Naive thymus-derived CD4-positive, alpha-beta T cell (primary cell): ENCODE measurements at regions not wholly inside any gene's neighbourhood (a gene's known extent, or its start where the extent isn't known, plus 50 kb on each side); places are given as distances from the start of the nearest gene placed in this dataset.

ENCODE experiments used
- ATAC-seq: fragments of 150-1000 bp; cut with Tn5 transposase; 2 replicates; pipeline ENCODE4 v1.10.0; 2021; ENCODE audit warnings: mild to moderate bottlenecking, moderate library complexity
- CTCF ChIA-PET: fragments of 350-600 bp; sonication (Branson Sonifier 250); formaldehyde crosslinking; loops from one replicate; lab custom pipeline; 2021; ENCODE audit warnings: antibody characterized with exemption; lab: Charles Lee
- POLR2A ChIA-PET: fragments of 350-600 bp; sonication (Branson Sonifier 250); formaldehyde crosslinking; loops from one replicate; lab custom pipeline; 2021; ENCODE audit warnings: antibody characterized with exemption, inconsistent platforms; lab: Charles Lee
- DNase-seq, 9 donors: peaks; one replicate each; pipeline versions ENCODE4 v3.0.0 to v3.0.0-alpha.2; 2020 to 2022; ENCODE audit warnings: mixed read lengths in 1 of 9
- H3K27ac ChIP-seq: one replicate; pipeline ENCODE4 v1.7.0; 2013; ENCODE audit warnings: mild to moderate bottlenecking, low read depth, low read length, moderate library complexity
- H3K27me3 ChIP-seq, 2 donors: one replicate each; pipeline ENCODE4 v1.7.0; 2013; ENCODE audit warnings: low read length in 2 of 2, mild to moderate bottlenecking in 2 of 2, moderate library complexity in 2 of 2; ENCODE audit not compliant: control insufficient read depth in 2 of 2, insufficient read depth in 2 of 2
- H3K36me3 ChIP-seq, 3 experiments: 1 replicate in 2 of 3; 2 replicates in 1 of 3; pipeline ENCODE4 v1.7.0; 2013; ENCODE audit warnings: low read length in 3 of 3, mild to moderate bottlenecking in 3 of 3, moderate library complexity in 1 of 3; ENCODE audit not compliant: insufficient read depth in 3 of 3, control insufficient read depth in 2 of 3
- H3K4me1 ChIP-seq, 2 donors: one replicate each; pipeline ENCODE4 v1.7.0; 2013; ENCODE audit warnings: low read length in 2 of 2, mild to moderate bottlenecking in 2 of 2, moderate library complexity in 1 of 2; ENCODE audit not compliant: control insufficient read depth in 2 of 2, insufficient read depth in 2 of 2
- H3K4me3 ChIP-seq: 2 replicates; pipeline ENCODE4 v1.7.0; 2013; ENCODE audit warnings: mild to moderate bottlenecking, low read length
- H3K9me3 ChIP-seq, 3 experiments: 1 replicate in 2 of 3; 2 replicates in 1 of 3; pipeline ENCODE4 v1.7.0; 2013; ENCODE audit warnings: low read length in 3 of 3; ENCODE audit not compliant: control insufficient read depth in 2 of 3
- H3K27ac Mint-ChIP-seq, 9 donors: one replicate each; pipeline ENCODE4 v1.8.0; 2020 to 2022; ENCODE audit warnings: mixed read lengths in 9 of 9, mild to moderate bottlenecking in 8 of 9, moderate library complexity in 5 of 9, inconsistent platforms in 2 of 9
- H3K27me3 Mint-ChIP-seq, 5 donors: one replicate each; pipeline ENCODE4 v1.8.0; 2021 to 2022; ENCODE audit warnings: mixed read lengths in 5 of 5, mild to moderate bottlenecking in 1 of 5
- H3K36me3 Mint-ChIP-seq, 5 donors: one replicate each; pipeline ENCODE4 v1.8.0; 2020 to 2022; ENCODE audit warnings: mixed read lengths in 5 of 5, mild to moderate bottlenecking in 3 of 5, inconsistent platforms in 1 of 5
- H3K4me1 Mint-ChIP-seq, 7 donors: one replicate each; pipeline ENCODE4 v1.8.0; 2020 to 2022; ENCODE audit warnings: mixed read lengths in 7 of 7, mild to moderate bottlenecking in 3 of 7, inconsistent platforms in 1 of 7
- H3K4me3 Mint-ChIP-seq, 10 donors: one replicate each; pipeline ENCODE4 v1.8.0; 2020 to 2022; ENCODE audit warnings: mild to moderate bottlenecking in 10 of 10, mixed read lengths in 10 of 10, moderate library complexity in 6 of 10, inconsistent platforms in 2 of 10
- H3K9me3 Mint-ChIP-seq, 11 donors: one replicate each; pipeline ENCODE4 v1.8.0; 2020 to 2022; ENCODE audit warnings: mixed read lengths in 11 of 11, mild to moderate bottlenecking in 4 of 11, inconsistent platforms in 1 of 11, moderate library complexity in 1 of 11
- intact Hi-C, 2 donors: fragments of 100-400 bp; cut with micrococcal nuclease; formaldehyde crosslinking; loops; one replicate each; pipeline ENCODE4 v1.15.1; 2023

- Histone ChIP-seq H3K27me3 (no peaks in the 10 kb centered on the region), H3K4me3 (no peak overlapping the region), H3K4me1 (no peaks in the 10 kb centered on the region), H3K36me3 (no peaks in the 10 kb centered on the region), H3K9me3 (no peaks in the 10 kb centered on the region), H3K27ac (no peak overlapping the region)
- ATAC-seq (no peak), DNase-seq (no peak)
- ChIA-PET POLR2A (no interaction called here), CTCF (no interaction called here)
- H3K9me3 Mint-ChIP-seq, result peaks cover 0 to 28% (median 5%) of the 10 kb centered on the region in 11 donors
- intact Hi-C loops, result no loop called here
- no peak overlapping the region for H3K27ac Mint-ChIP-seq
- H3K36me3 Mint-ChIP-seq, result peaks cover 0 to 4% (median 0%) of the 10 kb centered on the region in 5 donors
- no peaks in the 10 kb centered on the region for H3K4me1 Mint-ChIP-seq
- H3K4me3 Mint-ChIP-seq, result no peak overlapping the region
- H3K27me3 Mint-ChIP-seq, result no peaks in the 10 kb centered on the region
Measured at GRCh38 chr13:54183166-54183565, 1154.6 kb downstream of the OLFM4 start.

DNA sequence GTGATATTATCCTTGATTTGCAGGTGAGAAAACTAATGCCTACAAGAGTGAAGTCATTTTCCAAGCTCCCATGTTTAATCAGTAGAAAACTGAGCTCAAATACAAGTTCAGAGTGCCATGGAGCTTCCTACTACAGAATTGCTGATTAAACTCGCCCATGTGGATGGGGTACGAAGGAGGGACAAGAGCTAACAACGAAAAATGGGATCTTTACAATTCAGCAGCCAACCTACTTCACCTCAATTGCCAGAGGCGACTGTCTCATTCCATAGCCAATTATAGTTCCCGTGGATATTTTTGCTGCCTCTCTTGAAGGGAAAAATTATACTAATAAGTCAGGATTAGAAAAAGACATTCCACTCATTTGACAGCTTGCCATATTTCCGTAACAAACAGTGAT, 1155.1 kb downstream of the OLFM4 start:
- H3K27ac Mint-ChIP-seq, result no peak overlapping the region
- no peaks in the 10 kb centered on the region for H3K27me3 ChIP-seq
- ChIA-PET CTCF (no interaction called here), POLR2A (no interaction called here)
- no peak overlapping the region for H3K4me3 ChIP-seq
- H3K36me3 Mint-ChIP-seq, result peaks cover 0 to 4% (median 0%) of the 10 kb centered on the region in 5 donors
- no peaks in the 10 kb centered on the region for H3K36me3 ChIP-seq
- no peak overlapping the region for H3K4me3 Mint-ChIP-seq
- no peak overlapping the region for H3K27ac ChIP-seq
- no peaks in the 10 kb centered on the region for H3K4me1 ChIP-seq
- DNase-seq, result no peak
- H3K4me1 Mint-ChIP-seq, result no peaks in the 10 kb centered on the region
- ATAC-seq, result no peak
- no peaks in the 10 kb centered on the region for H3K27me3 Mint-ChIP-seq
- H3K9me3 ChIP-seq, result no peaks in the 10 kb centered on the region
- H3K9me3 Mint-ChIP-seq, result peaks cover 0 to 28% (median 3%) of the 10 kb centered on the region in 11 donors
- intact Hi-C loops, result no loop called here

DNA sequence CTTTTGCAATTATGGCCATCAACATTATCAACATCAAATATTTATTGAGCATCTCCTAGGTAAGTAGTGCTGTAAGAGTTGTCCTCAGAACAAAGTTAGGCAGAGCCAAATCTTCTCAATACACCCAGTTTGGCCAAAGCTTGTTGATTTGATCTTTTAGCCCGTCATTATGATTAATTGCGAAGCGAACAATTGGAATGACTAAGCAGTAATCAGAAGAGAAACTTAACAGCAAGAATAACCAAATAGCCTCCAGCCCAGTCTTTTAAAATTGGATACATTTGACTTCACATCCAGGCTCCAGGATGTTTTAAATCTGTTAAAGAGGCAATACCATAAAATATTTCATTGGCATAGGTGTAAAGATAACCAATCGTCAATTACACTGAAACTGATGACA, 1156.0 kb downstream of the OLFM4 start:
- POLR2A ChIA-PET, result no interaction called here

GRCh38 chr13:54185101-54185500, 1156.5 kb downstream of the OLFM4 start:
- H3K36me3 ChIP-seq, result no peaks in the 10 kb centered on the region
- ChIA-PET POLR2A (no interaction called here), CTCF (no interaction called here)
- H3K9me3 ChIP-seq, result no peaks in the 10 kb centered on the region
- Mint-ChIP-seq H3K9me3 (peaks cover 2 to 27% (median 8%) of the 10 kb centered on the region in 11 donors), H3K36me3 (peaks cover 0 to 3% (median 0%) of the 10 kb centered on the region in 5 donors), H3K4me3 (no peak overlapping the region), H3K27me3 (no peaks in the 10 kb centered on the region), H3K4me1 (no peaks in the 10 kb centered on the region), H3K27ac (no peak overlapping the region)
- no peak overlapping the region for H3K4me3 ChIP-seq
- intact Hi-C loops, result no loop called here
- no peaks in the 10 kb centered on the region for H3K27me3 ChIP-seq
- no peak overlapping the region for H3K27ac ChIP-seq
- no peaks in the 10 kb centered on the region for H3K4me1 ChIP-seq
- DNase-seq (no peak), ATAC-seq (no peak)

More for the DNA sequence above, 1156.0 kb downstream of the OLFM4 start:
- Mint-ChIP-seq H3K9me3 (peaks cover 2 to 27% (median 6%) of the 10 kb centered on the region in 11 donors), H3K27me3 (no peaks in the 10 kb centered on the region), H3K27ac (no peak overlapping the region), H3K4me3 (no peak overlapping the region), H3K36me3 (peaks cover 0 to 4% (median 0%) of the 10 kb centered on the region in 5 donors), H3K4me1 (no peaks in the 10 kb centered on the region)
- no peaks in the 10 kb centered on the region for H3K36me3 ChIP-seq
- no peaks in the 10 kb centered on the region for H3K27me3 ChIP-seq
- no peaks in the 10 kb centered on the region for H3K9me3 ChIP-seq
- no peak for ATAC-seq
- H3K27ac ChIP-seq, result no peak overlapping the region
- CTCF ChIA-PET, result no interaction called here
- H3K4me1 ChIP-seq, result no peaks in the 10 kb centered on the region
- H3K4me3 ChIP-seq, result no peak overlapping the region
- DNase-seq, result no peak
- intact Hi-C loops, result no loop called here

DNA sequence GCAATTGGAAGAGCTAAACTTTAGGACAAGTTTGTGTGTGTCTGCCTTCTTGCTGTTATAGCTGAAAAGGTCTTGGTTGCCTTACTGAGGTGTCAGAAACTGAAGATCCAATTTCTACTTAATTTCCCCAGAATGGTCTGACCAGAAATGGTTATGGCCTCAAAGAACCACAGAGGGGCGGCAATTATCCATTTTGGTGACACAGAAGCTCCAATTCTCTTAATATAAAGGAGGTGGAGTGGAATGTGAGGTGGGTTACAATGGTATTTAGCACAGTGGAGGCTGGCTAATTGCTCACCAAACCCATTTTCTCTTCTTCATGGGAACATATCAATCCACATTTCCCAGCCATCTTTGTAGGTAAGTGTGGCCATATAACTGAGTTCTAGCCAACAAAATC, 1157.2 kb downstream of the OLFM4 start:
- ChIA-PET POLR2A (no interaction called here), CTCF (no interaction called here)
- Histone ChIP-seq H3K4me3 (no peak overlapping the region), H3K9me3 (no peaks in the 10 kb centered on the region), H3K27me3 (no peaks in the 10 kb centered on the region), H3K4me1 (no peaks in the 10 kb centered on the region), H3K36me3 (no peaks in the 10 kb centered on the region), H3K27ac (no peak overlapping the region)
- DNase-seq (no peak), ATAC-seq (no peak)
- H3K27me3 Mint-ChIP-seq, result no peaks in the 10 kb centered on the region
- no peak overlapping the region for H3K4me3 Mint-ChIP-seq
- no peak overlapping the region for H3K27ac Mint-ChIP-seq
- peaks cover 2 to 25% (median 7%) of the 10 kb centered on the region in 11 donors for H3K9me3 Mint-ChIP-seq
- no peaks in the 10 kb centered on the region for H3K4me1 Mint-ChIP-seq
- intact Hi-C loops, result no loop called here
- no peaks in the 10 kb centered on the region for H3K36me3 Mint-ChIP-seq

GRCh38 chr13:54187461-54187860, 1158.8 kb downstream of the OLFM4 start:
- Mint-ChIP-seq H3K4me1 (no peaks in the 10 kb centered on the region), H3K36me3 (no peaks in the 10 kb centered on the region), H3K4me3 (no peak overlapping the region), H3K27ac (no peak overlapping the region), H3K27me3 (no peaks in the 10 kb centered on the region), H3K9me3 (peaks cover 2 to 25% (median 7%) of the 10 kb centered on the region in 11 donors)
- no peaks in the 10 kb centered on the region for H3K9me3 ChIP-seq
- ChIA-PET POLR2A (interaction anchor here (0.7 kb wide), 1 partner anchor 48 kb away, joined by 3 read pairs; no protein-coding TSS in a partner anchor), CTCF (no interaction called here)
- ATAC-seq (no peak), DNase-seq (no peak)
- no peak overlapping the region for H3K27ac ChIP-seq
- intact Hi-C loops, result no loop called here
- no peaks in the 10 kb centered on the region for H3K4me1 ChIP-seq
- H3K36me3 ChIP-seq, result no peaks in the 10 kb centered on the region
- no peaks in the 10 kb centered on the region for H3K27me3 ChIP-seq
- H3K4me3 ChIP-seq, result no peak overlapping the region

- Mint-ChIP-seq H3K4me3 (no peak overlapping the region), H3K4me1 (no peaks in the 10 kb centered on the region), H3K27me3 (no peaks in the 10 kb centered on the region), H3K36me3 (no peaks in the 10 kb centered on the region), H3K27ac (no peak overlapping the region), H3K9me3 (peaks cover 0 to 35% (median 7%) of the 10 kb centered on the region in 11 donors)
- H3K36me3 ChIP-seq, result no peaks in the 10 kb centered on the region
- DNase-seq (no peak), ATAC-seq (no peak)
- ChIA-PET CTCF (no interaction called here), POLR2A (no interaction called here)
- no peak overlapping the region for H3K4me3 ChIP-seq
- H3K27ac ChIP-seq, result no peak overlapping the region
- no peaks in the 10 kb centered on the region for H3K4me1 ChIP-seq
- intact Hi-C loops, result no loop called here
- H3K27me3 ChIP-seq, result no peaks in the 10 kb centered on the region
- H3K9me3 ChIP-seq, result no peaks in the 10 kb centered on the region
Measured at GRCh38 chr13:54194233-54195024, 1165.8 kb downstream of the OLFM4 start.
